Body of pancreas (tissue), 4 donors: ENCODE measurements at regions not wholly inside any gene's neighbourhood (a gene's known extent, or its start where the extent isn't known, plus 50 kb on each side); places are given as distances from the start of the nearest gene placed in this dataset.

ENCODE experiments used
- ATAC-seq: fragments of 150-250 bp; one replicate; pipeline ENCODE4 v1.9.1; 2016
- DNase-seq, 4 donors: peaks; one replicate each; pipeline ENCODE4 v3.0.0-alpha.2; 2019
- H3K27ac ChIP-seq, 4 donors: fragments of 200-600 bp; sonication (generic); 1 replicate in 3 of 4; 2 replicates in 1 of 4; pipeline versions ENCODE4 v1.5.1 to v1.6.1; 2016 to 2019; ENCODE audit warnings: mild to moderate bottlenecking in 1 of 4, mixed read lengths in 1 of 4, moderate library complexity in 1 of 4
- H3K27me3 ChIP-seq, 2 donors: fragments of 200-600 bp; sonication (generic); one replicate each; pipeline ENCODE4 v1.6.0; 2016; ENCODE audit warnings: mild to moderate bottlenecking in 1 of 2
- H3K36me3 ChIP-seq, 2 donors: fragments of 200-600 bp; sonication (generic); replicated peaks in 1 of 2; 2 replicates each; pipeline ENCODE4 v1.5.1; 2016; ENCODE audit warnings: low read depth in 2 of 2; ENCODE audit not compliant: insufficient read depth in 1 of 2
- H3K4me1 ChIP-seq: fragments of 200-600 bp; sonication (generic); one replicate; pipeline ENCODE4 v1.6.0; 2016
- H3K4me3 ChIP-seq, 2 donors: fragments of 200-600 bp; sonication (generic); 1 replicate in 1 of 2; 2 replicates in 1 of 2; pipeline ENCODE4 v1.5.1; 2016 to 2019
- H3K9me3 ChIP-seq, 3 donors: fragments of 200-600 bp; sonication (generic); 1 replicate in 2 of 3; 2 replicates in 1 of 3; pipeline ENCODE4 v1.5.1; 2016
- POLR2A ChIP-seq, 3 donors: fragments of 450-650 bp; IDR thresholded peaks; one replicate each; pipeline ENCODE4 v1.6.1; 2016; ENCODE audit warnings: antibody characterized with exemption in 3 of 3, mild to moderate bottlenecking in 2 of 3
- WGBS, 2 donors: methylation state at CpG; one replicate each; pipeline ENCODE4 v1.1.5; 2017; 5-methylcytosine and 5-hydroxymethylcytosine counted together
- intact Hi-C: fragments of 100-400 bp; cut with DNase I; formaldehyde crosslinking; loops from one replicate; pipeline ENCODE4 v1.15.1; 2023
- TF ChIP-seq, protein P1 (sequence below), 7 experiments: fragments of 450-650 bp in 4 of 7; fragments of 200-600 bp in 3 of 7; sonication (generic) in 3 of 7; IDR thresholded peaks; one replicate each; pipeline ENCODE4 v1.5.1; 2016 to 2019; ENCODE audit warnings: antibody characterized with exemption in 7 of 7

GRCh38 chr2:139916822-139917221 lies 1136.6 kb upstream of the NXPH2 start:
- Histone ChIP-seq H3K4me3 (no peak overlapping the region), H3K9me3 (no peaks in the 10 kb centered on the region), H3K36me3 (no peaks in the 10 kb centered on the region), H3K4me1 (no peaks in the 10 kb centered on the region), H3K27ac (no peak overlapping the region), H3K27me3 (no peaks in the 10 kb centered on the region)
- DNase-seq (no peak), ATAC-seq (no peak)
- intact Hi-C loops: no loop called here
- TF ChIP-seq, protein P1, sequence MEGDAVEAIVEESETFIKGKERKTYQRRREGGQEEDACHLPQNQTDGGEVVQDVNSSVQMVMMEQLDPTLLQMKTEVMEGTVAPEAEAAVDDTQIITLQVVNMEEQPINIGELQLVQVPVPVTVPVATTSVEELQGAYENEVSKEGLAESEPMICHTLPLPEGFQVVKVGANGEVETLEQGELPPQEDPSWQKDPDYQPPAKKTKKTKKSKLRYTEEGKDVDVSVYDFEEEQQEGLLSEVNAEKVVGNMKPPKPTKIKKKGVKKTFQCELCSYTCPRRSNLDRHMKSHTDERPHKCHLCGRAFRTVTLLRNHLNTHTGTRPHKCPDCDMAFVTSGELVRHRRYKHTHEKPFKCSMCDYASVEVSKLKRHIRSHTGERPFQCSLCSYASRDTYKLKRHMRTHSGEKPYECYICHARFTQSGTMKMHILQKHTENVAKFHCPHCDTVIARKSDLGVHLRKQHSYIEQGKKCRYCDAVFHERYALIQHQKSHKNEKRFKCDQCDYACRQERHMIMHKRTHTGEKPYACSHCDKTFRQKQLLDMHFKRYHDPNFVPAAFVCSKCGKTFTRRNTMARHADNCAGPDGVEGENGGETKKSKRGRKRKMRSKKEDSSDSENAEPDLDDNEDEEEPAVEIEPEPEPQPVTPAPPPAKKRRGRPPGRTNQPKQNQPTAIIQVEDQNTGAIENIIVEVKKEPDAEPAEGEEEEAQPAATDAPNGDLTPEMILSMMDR (IDR thresholded peaks at IDR 0.05): no peak
- no peak for TF ChIP-seq POLR2A (IDR thresholded peaks at IDR 0.05)
- WGBS, 2 donors: 61 to 71% methylated on average over 6 to 7 of the region's 7 CpGs

DNA sequence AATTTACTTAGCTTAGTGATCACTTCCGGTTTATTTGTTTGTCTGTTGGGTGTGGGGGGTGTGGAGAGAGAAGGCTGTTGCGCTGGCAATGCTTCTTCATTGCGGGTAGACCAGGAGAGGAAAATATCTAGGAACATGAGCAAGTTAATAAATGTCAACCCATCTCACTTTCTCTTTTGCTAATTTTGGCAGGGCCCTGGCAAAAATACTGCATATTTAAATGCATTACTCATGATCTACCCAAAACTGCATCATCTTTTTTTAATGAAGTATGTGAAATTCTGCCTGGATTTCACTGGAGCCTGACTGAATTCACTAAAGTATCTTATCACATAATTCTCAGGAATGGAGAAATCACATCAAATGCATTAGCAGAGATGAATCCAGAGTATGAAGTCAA lies 1131.0 kb upstream of the NXPH2 start:
- Histone ChIP-seq H3K4me1 (no peaks in the 10 kb centered on the region), H3K27me3 (no peaks in the 10 kb centered on the region), H3K27ac (no peak overlapping the region), H3K4me3 (no peak overlapping the region), H3K9me3 (no peaks in the 10 kb centered on the region), H3K36me3 (no peaks in the 10 kb centered on the region)
- TF ChIP-seq POLR2A (IDR thresholded peaks at IDR 0.05): no peak
- TF ChIP-seq, protein P1 (IDR thresholded peaks at IDR 0.05): no peak
- ATAC-seq (no peak), DNase-seq (no peak)
- WGBS, 2 donors: 71 to 74% methylated on average over 3 of the region's 3 CpGs
- intact Hi-C loops: no loop called here

- Histone ChIP-seq H3K27ac (no peak overlapping the region), H3K36me3 (no peaks in the 10 kb centered on the region), H3K27me3 (no peaks in the 10 kb centered on the region), H3K9me3 (no peaks in the 10 kb centered on the region), H3K4me1 (no peaks in the 10 kb centered on the region), H3K4me3 (no peak overlapping the region)
- TF ChIP-seq POLR2A (IDR thresholded peaks at IDR 0.05): no peak
- TF ChIP-seq, protein P1 (IDR thresholded peaks at IDR 0.05): no peak
- WGBS, 2 donors: 21 to 33% methylated on average over 3 of the region's 3 CpGs
- ATAC-seq (no peak), DNase-seq (no peak)
- intact Hi-C loops: no loop called here
Observed at GRCh38 chr2:139909136-139909535, 1128.9 kb upstream of the NXPH2 start.

DNA sequence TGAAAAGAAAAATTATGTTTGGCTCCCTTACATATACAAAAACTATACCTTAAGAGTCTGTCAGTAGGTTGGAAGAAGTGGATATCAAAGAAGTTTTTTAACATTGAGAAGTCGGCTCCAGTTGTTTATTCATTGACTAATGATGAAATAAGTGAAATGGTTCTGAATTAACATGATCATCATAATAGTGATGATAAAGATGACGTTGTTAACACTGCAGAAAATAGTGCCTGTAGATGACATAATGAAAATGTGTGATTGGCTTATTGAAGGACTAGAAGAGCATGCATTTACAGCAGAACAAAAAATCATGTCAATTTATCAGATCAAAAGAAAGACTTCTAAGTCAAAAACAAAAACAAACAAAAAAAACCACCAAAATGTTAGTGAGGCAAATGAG lies 1125.4 kb upstream of the NXPH2 start:
- Histone ChIP-seq H3K27ac (no peak overlapping the region), H3K4me3 (no peak overlapping the region), H3K36me3 (no peaks in the 10 kb centered on the region), H3K4me1 (no peaks in the 10 kb centered on the region), H3K27me3 (no peaks in the 10 kb centered on the region), H3K9me3 (no peaks in the 10 kb centered on the region)
- no peak for ATAC-seq
- WGBS, 2 donors: 34 to 37% methylated on average over 2 of the region's 2 CpGs
- no peak for TF ChIP-seq POLR2A (IDR thresholded peaks at IDR 0.05)
- TF ChIP-seq, protein P1 (IDR thresholded peaks at IDR 0.05): no peak
- intact Hi-C loops: no loop called here
- no peak for DNase-seq

DNA sequence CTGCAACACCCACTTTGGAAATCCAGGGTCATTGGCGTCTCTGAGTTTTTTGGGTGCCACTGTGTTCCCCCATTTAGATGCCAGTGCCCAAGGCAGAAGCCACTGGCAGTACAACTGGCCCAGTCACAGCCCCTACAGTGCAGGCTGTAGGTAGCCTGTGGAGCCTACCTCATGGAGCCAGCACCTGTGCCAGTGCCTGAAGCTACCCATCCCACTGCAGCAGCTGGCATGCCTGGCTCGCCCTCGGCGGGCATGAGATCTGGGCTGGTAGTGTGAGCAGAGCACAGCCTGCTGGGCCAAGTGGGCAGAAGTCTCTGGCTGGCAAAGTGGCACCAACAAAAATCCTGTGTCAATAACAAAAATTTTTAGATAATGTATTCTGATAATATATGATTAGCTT lies 1111.4 kb upstream of the NXPH2 start:
- no peak for TF ChIP-seq POLR2A (IDR thresholded peaks at IDR 0.05)
- TF ChIP-seq, protein P1 (IDR thresholded peaks at IDR 0.05): no peak
- H3K36me3 ChIP-seq: no peaks in the 10 kb centered on the region
- no peak for DNase-seq
- no peak overlapping the region for H3K27ac ChIP-seq
- no peak for ATAC-seq
- H3K4me1 ChIP-seq: no peaks in the 10 kb centered on the region
- peaks cover 0 to 7% (median 0%) of the 10 kb centered on the region in 3 donors for H3K9me3 ChIP-seq
- no peak overlapping the region for H3K4me3 ChIP-seq
- WGBS, 2 donors: 68 to 71% methylated on average over 4 of the region's 4 CpGs
- no peaks in the 10 kb centered on the region for H3K27me3 ChIP-seq
- intact Hi-C loops: no loop called here
